GM18502 (cell line): ENCODE measurements at regions not wholly inside any gene's neighbourhood (a gene's known extent, or its start where the extent isn't known, plus 50 kb on each side); places are given as distances from the start of the nearest gene placed in this dataset.
"Not testable (repeated sequence)": the region's sequence is repeated elsewhere in the genome, so short reads cannot be mapped to it uniquely, and the experiment has no call there.

ENCODE experiments used
- ATAC-seq: cut with Tn5 transposase; IDR thresholded peaks from one replicate; pipeline ENCODE4 v1.9.1; 2021; ENCODE audit warnings: mild to moderate bottlenecking; ENCODE audit not compliant: unreplicated experiment, poor library complexity

- ATAC-seq = no peak
Observed at GRCh38 chr16:13336335-13336734, 434.9 kb downstream of the SHISA9 start.

GRCh38 chr16:13336907-13337881 lies 435.8 kb downstream of the SHISA9 start:
- ATAC-seq = not testable (repeated sequence)

- no peak for ATAC-seq
Observed at GRCh38 chr16:13338044-13338443, 436.6 kb downstream of the SHISA9 start.

GRCh38 chr16:13342675-13343074 lies 441.3 kb downstream of the SHISA9 start:
- no peak for ATAC-seq

- ATAC-seq = no peak
Observed at GRCh38 chr16:13344001-13344400, 442.6 kb downstream of the SHISA9 start.

- ATAC-seq = no peak
Observed at GRCh38 chr16:13348416-13348815, 447.0 kb downstream of the SHISA9 start.

- ATAC-seq = no peak
Observed at GRCh38 chr16:13350000-13350399, 448.6 kb downstream of the SHISA9 start.

- no peak for ATAC-seq
Observed at GRCh38 chr16:13351181-13351580, 449.8 kb downstream of the SHISA9 start.

GRCh38 chr16:13351601-13352217 lies 450.3 kb downstream of the SHISA9 start:
- ATAC-seq = no peak

GRCh38 chr16:13352796-13353195 lies 451.4 kb downstream of the SHISA9 start:
- ATAC-seq = not testable (repeated sequence)

- not testable (repeated sequence) for ATAC-seq
Observed at GRCh38 chr16:13357842-13358241, 456.4 kb downstream of the SHISA9 start.

- ATAC-seq = no peak
Observed at GRCh38 chr16:13359835-13360234, 458.4 kb downstream of the SHISA9 start.

GRCh38 chr16:13372421-13372820 lies 471.0 kb downstream of the SHISA9 start:
- ATAC-seq = no peak

- ATAC-seq = no peak
Observed at GRCh38 chr16:13376174-13376573, 474.8 kb downstream of the SHISA9 start.

- ATAC-seq = no peak
Observed at GRCh38 chr16:13377143-13377542, 475.7 kb downstream of the SHISA9 start.

GRCh38 chr16:13378151-13378550 lies 476.8 kb downstream of the SHISA9 start:
- ATAC-seq = no peak

GRCh38 chr16:13379266-13379665 lies 477.9 kb downstream of the SHISA9 start:
- no peak for ATAC-seq

- ATAC-seq = not testable (repeated sequence)
Observed at GRCh38 chr16:13385156-13386040, 484.0 kb downstream of the SHISA9 start.

- peak; percentile 68 for ATAC-seq
Observed at GRCh38 chr16:13390093-13390985, 488.9 kb downstream of the SHISA9 start.

GRCh38 chr16:13390986-13391305 lies 489.5 kb downstream of the SHISA9 start:
- no peak for ATAC-seq
